ENCODE measurements at regions not wholly inside any gene's neighbourhood (a gene's known extent, or its start where the extent isn't known, plus 50 kb on each side); places are given as distances from the start of the nearest gene placed in this dataset.

GRCh38 chr7:17690030-17690429 is 250.3 kb downstream of the SNX13 start:
- DNase-seq (ENCODE audit: low spot score) = no peak

- no peak for DNase-seq (ENCODE audit: low spot score)
Observed at GRCh38 chr7:17696422-17696821, 243.9 kb downstream of the SNX13 start.

- no peak for DNase-seq (ENCODE audit: low spot score)
Observed at GRCh38 chr7:17697128-17697881, 243.0 kb downstream of the SNX13 start.

DNA sequence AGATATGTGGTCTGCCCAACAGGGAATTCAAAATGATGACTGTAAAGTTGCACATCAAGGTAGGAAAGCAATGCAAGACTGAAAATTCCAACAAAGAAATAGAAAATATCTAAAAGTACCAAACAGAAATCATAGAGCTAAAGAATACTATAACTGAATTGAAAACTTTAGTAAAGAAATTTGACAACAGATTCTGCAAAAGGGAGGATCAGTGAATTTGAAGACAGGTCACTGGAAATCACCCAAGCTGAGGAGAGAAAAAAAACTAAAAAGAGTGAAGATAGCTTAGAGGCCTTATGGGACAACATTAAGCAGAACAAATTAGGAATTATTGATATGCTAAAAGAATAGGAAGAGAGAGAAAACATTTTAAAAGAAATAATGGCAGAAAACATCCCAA is 240.6 kb downstream of the SNX13 start:
- DNase-seq (ENCODE audit: low spot score) = no peak

DNA sequence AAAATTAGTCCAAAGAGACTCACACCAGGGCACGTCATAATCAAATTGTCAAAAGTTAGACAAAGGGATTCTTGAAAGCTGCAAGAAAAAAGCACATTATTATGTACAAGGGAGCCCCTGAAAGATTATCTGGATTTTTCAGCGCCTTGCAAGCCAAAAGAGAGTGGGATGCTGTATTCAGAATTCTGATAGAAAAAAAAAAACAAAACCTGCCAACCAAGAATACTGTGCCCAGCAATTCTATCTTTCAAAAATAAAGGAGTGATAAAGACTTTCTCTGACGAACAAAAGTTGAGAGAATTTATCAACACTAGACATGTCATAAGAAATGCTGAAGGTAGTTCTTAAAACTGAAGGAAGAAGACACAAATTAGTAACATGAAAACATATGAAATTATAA is 240.2 kb downstream of the SNX13 start:
- DNase-seq (ENCODE audit: low spot score) = no peak

- DNase-seq (ENCODE audit: low spot score) = no peak
Observed at GRCh38 chr7:17706275-17706674, 234.0 kb downstream of the SNX13 start.

GRCh38 chr7:17706734-17707133 is 233.6 kb downstream of the SNX13 start:
- DNase-seq (ENCODE audit: low spot score) = no peak

GRCh38 chr7:17709127-17709526 is 231.2 kb downstream of the SNX13 start:
- DNase-seq (ENCODE audit: low spot score) = no peak

DNA sequence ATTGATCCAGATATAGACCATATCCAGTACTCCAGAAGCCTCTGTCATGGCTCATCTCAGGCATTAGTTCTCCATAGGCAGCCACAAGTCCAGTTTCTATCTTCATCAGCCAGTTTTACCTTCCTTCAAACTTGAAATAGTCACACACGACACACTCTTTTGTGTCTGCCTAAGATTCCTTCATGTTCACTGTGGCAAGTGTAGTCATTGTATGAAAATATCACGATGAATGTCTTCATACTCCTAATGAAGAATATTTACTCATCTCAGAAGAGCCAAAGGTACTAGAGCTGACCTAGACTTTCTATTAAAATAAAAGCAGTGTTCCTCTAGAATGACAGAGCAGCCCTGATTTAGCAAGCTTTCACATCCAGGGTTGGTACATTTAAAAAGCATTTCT is 230.7 kb downstream of the SNX13 start:
- no peak for DNase-seq (ENCODE audit: low spot score)

DNA sequence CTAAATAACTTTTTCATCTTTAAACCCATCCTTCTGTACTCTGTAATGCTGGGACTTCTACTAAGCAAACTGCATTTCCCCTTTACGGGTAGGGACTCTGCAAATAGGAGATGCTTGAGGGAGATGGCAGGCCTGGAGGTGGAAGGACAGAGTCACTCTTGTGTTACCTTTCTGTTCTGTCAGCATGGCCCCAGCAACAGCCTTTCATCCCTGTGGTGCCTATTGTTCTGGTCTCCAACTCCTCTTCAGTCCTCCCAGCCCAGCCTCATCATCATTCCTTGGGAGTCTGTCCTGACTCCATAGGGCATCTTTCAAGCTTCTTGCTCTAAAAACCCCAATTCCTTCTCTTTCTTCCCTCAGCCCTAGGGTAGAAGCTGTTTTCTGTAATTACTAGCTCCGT is 230.0 kb downstream of the SNX13 start:
- DNase-seq (ENCODE audit: low spot score) = no peak

DNA sequence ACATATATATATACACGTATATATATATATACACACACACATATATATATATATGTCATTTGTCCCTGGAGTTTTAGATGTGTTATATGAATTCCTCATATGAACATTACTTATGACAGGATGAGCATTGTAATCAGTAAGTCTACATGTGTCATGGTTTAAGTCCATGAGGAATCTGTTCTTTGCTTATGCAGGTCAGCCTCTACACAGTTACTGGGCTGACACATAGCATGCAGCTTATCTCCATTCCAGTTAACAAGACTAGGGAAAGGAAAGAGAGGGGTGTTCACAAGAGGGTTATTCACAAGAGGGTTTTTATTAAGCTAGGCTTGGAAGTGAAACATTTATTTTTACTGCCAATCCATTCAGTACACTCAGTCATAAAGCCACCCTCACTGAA is 226.7 kb downstream of the SNX13 start:
- no peak for DNase-seq (ENCODE audit: low spot score)

GRCh38 chr7:17716816-17717215 is 223.5 kb downstream of the SNX13 start:
- no peak for DNase-seq (ENCODE audit: low spot score)

DNA sequence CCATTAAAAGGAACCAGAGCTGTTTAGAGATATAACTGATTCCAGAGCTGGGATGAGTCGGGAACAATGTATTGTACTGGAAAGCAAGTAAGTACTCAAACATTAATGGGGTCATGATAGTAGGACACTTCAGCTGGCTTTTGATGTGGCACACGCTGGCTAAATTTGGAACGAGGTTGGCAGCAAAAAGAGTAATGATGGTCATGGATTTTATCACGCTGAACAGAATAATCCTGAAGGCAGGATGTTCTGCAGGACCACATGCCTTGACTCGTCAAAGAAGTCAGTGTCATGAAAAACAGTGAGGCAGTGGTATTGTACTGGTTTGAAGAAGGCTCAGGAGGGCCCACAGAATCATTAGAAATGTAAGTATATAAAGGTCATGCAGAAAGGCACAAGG is 220.3 kb downstream of the SNX13 start:
- DNase-seq (ENCODE audit: low spot score) = no peak

DNA sequence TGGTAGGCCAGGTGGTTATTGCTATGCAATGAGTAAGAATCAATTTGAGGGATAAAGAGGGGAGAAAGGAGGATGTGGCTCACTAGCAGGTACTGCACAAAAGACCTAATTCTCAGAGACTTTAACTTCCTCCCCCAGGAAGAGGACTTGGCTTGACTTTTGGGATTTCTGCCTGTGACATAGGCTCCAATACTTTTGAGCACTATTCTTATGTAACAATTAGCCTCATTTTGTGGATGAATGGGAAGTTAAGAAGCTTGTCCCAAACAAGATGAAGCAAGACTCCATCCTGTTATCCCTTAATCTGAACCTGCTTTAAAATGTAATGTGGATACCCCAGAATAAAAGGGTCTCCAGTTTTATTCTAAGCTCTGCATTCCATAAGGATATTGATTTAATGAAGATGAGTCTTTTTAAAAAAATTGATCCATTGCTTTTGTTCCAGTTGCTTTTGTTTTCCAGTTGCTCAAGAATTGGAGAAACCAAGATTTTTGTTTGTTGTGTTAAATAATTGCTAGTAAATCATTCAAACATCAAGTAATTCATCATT is 218.5 kb downstream of the SNX13 start:
- DNase-seq (ENCODE audit: low spot score) = no peak

- DNase-seq (ENCODE audit: low spot score) = no peak
Observed at GRCh38 chr7:17722798-17723197, 217.5 kb downstream of the SNX13 start.

GRCh38 chr7:17725821-17726220 is 214.5 kb downstream of the SNX13 start:
- no peak for DNase-seq (ENCODE audit: low spot score)

DNA sequence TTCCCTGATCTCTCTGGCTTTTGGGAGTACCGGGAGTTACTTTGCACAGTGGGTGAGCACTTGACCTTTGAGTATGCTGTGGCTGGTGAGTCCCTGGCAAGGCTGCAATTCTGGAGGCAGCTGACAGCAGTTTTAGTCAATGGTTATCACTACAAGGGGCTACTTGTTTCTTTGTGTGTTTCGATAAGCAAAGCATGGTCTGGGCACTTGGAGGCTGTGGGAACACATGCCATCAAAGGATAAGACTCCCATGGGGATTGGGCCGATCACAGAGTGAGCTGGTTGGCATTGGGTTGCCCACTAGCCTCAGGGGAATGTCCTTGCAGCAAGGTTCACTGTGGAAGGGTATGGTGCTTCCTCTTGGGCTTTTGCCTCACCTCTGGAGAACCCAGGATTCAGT is 208.2 kb downstream of the SNX13 start:
- no peak for DNase-seq (ENCODE audit: low spot score)
